Suprapubic skin (tissue), 4 donors: ENCODE measurements at regions not wholly inside any gene's neighbourhood (a gene's known extent, or its start where the extent isn't known, plus 50 kb on each side); places are given as distances from the start of the nearest gene placed in this dataset.

ENCODE experiments used
- CTCF ChIP-seq, 2 donors: fragments of 200-600 bp in 1 of 2; fragments of 450-650 bp in 1 of 2; sonication (generic) in 1 of 2; IDR thresholded peaks; one replicate each; pipeline ENCODE4 v1.5.1; 2016 to 2019; ENCODE audit warnings: antibody characterized with exemption in 2 of 2, mild to moderate bottlenecking in 1 of 2, moderate library complexity in 1 of 2
- EP300 ChIP-seq: sonication (generic); formaldehyde crosslinking; IDR thresholded peaks from one replicate; pipeline ENCODE4 v1.6.1; 2017; ENCODE audit warnings: antibody characterized with exemption
- POLR2A ChIP-seq, 2 donors: fragments of 450-650 bp; IDR thresholded peaks; one replicate each; pipeline ENCODE4 v1.6.1; 2017; ENCODE audit warnings: antibody characterized with exemption in 2 of 2, mild to moderate bottlenecking in 2 of 2, moderate library complexity in 2 of 2
- POLR2AphosphoS5 ChIP-seq, 3 donors: sonication (generic); formaldehyde crosslinking; IDR thresholded peaks; one replicate each; pipeline ENCODE4 v1.6.1; 2017; ENCODE audit warnings: antibody characterized with exemption in 3 of 3

GRCh38 chr14:53764846-53765245 is 191.8 kb downstream of the BMP4 start:
- TF ChIP-seq CTCF (IDR thresholded peaks at IDR 0.05) (no peak), POLR2A (IDR thresholded peaks at IDR 0.05) (no peak), EP300 (no peak), POLR2AphosphoS5 (IDR thresholded peaks at IDR 0.05) (no peak)
